HG03521 (cell line): ENCODE measurements at regions not wholly inside any gene's neighbourhood (a gene's known extent, or its start where the extent isn't known, plus 50 kb on each side); places are given as distances from the start of the nearest gene placed in this dataset.

Experiments
- ATAC-seq: cut with Tn5 transposase; IDR thresholded peaks from one replicate; pipeline ENCODE4 v1.9.1; 2021; ENCODE audit warnings: mild to moderate bottlenecking, moderate library complexity; ENCODE audit not compliant: unreplicated experiment

- no peak for ATAC-seq
Observed at GRCh38 chr4:147343692-147344091, 137.2 kb upstream of the EDNRA start.

GRCh38 chr4:147345662-147346061 is 135.2 kb upstream of the EDNRA start:
- no peak for ATAC-seq

GRCh38 chr4:147347217-147347616 is 133.7 kb upstream of the EDNRA start:
- ATAC-seq, result no peak

GRCh38 chr4:147349193-147349592 is 131.7 kb upstream of the EDNRA start:
- no peak for ATAC-seq

GRCh38 chr4:147351083-147351787 is 129.7 kb upstream of the EDNRA start:
- ATAC-seq, result no peak

GRCh38 chr4:147354237-147354636 is 126.7 kb upstream of the EDNRA start:
- no peak for ATAC-seq

- ATAC-seq, result no peak
Observed at GRCh38 chr4:147355032-147355656, 125.8 kb upstream of the EDNRA start.

GRCh38 chr4:147355847-147356246 is 125.0 kb upstream of the EDNRA start:
- ATAC-seq, result no peak

- no peak for ATAC-seq
Observed at GRCh38 chr4:147360301-147360700, 120.6 kb upstream of the EDNRA start.

GRCh38 chr4:147361726-147362125 is 119.2 kb upstream of the EDNRA start:
- no peak for ATAC-seq

GRCh38 chr4:147362938-147363337 is 118.0 kb upstream of the EDNRA start:
- no peak for ATAC-seq

- ATAC-seq, result no peak
Observed at GRCh38 chr4:147363514-147363913, 117.4 kb upstream of the EDNRA start.

GRCh38 chr4:147365396-147365795 is 115.5 kb upstream of the EDNRA start:
- no peak for ATAC-seq

- no peak for ATAC-seq
Observed at GRCh38 chr4:147366164-147366563, 114.7 kb upstream of the EDNRA start.

- ATAC-seq, result no peak
Observed at GRCh38 chr4:147367891-147368290, 113.0 kb upstream of the EDNRA start.

GRCh38 chr4:147368948-147369347 is 111.9 kb upstream of the EDNRA start:
- no peak for ATAC-seq

GRCh38 chr4:147370473-147370872 is 110.4 kb upstream of the EDNRA start:
- ATAC-seq, result no peak

GRCh38 chr4:147370881-147371280 is 110.0 kb upstream of the EDNRA start:
- no peak for ATAC-seq

- ATAC-seq, result no peak
Observed at GRCh38 chr4:147371661-147372060, 109.2 kb upstream of the EDNRA start.

- ATAC-seq, result no peak
Observed at GRCh38 chr4:147378780-147379179, 102.1 kb upstream of the EDNRA start.

GRCh38 chr4:147381749-147382148 is 99.1 kb upstream of the EDNRA start:
- ATAC-seq, result no peak

- ATAC-seq, result no peak
Observed at GRCh38 chr4:147388018-147388417, 92.9 kb upstream of the EDNRA start.

- ATAC-seq, result no peak
Observed at GRCh38 chr4:147396105-147396504, 84.8 kb upstream of the EDNRA start.
